HUES64 (cell line): ENCODE measurements at regions not wholly inside any gene's neighbourhood (a gene's known extent, or its start where the extent isn't known, plus 50 kb on each side); places are given as distances from the start of the nearest gene placed in this dataset.

Source experiments
- H3K27ac ChIP-seq: 2 replicates; pipeline ENCODE4 v1.7.0; 2013; ENCODE audit warnings: low read depth, low read length, inconsistent platforms
- H3K27me3 ChIP-seq: 2 replicates; pipeline ENCODE4 v1.6.1; 2013; ENCODE audit warnings: mild to moderate bottlenecking, low read length; ENCODE audit not compliant: insufficient read depth
- H3K36me3 ChIP-seq: 2 replicates; pipeline ENCODE4 v1.6.1; 2013; ENCODE audit warnings: mild to moderate bottlenecking, low read length; ENCODE audit not compliant: insufficient read depth
- H3K4me1 ChIP-seq: 2 replicates; pipeline ENCODE4 v1.6.1; 2013; ENCODE audit warnings: mild to moderate bottlenecking, low read length, moderate library complexity; ENCODE audit not compliant: insufficient read depth
- H3K4me3 ChIP-seq: 2 replicates; pipeline ENCODE4 v1.5.1; 2013; ENCODE audit warnings: mild to moderate bottlenecking, low read length, moderate library complexity
- H3K9ac ChIP-seq: 2 replicates; pipeline ENCODE4 v1.6.1; 2013; ENCODE audit warnings: mild to moderate bottlenecking, low read depth, low read length
- H3K9me3 ChIP-seq: 2 replicates; pipeline ENCODE4 v1.6.1; 2013; ENCODE audit warnings: low read depth, low read length; ENCODE audit not compliant: insufficient read depth
- WGBS: fragments of 150-250, 120-280 bp; methylation state at CpG from one replicate; pipeline ENCODE4 v1.1.7; 2013; ENCODE audit warnings: missing lambda C conversion rate; 5-methylcytosine and 5-hydroxymethylcytosine counted together

DNA sequence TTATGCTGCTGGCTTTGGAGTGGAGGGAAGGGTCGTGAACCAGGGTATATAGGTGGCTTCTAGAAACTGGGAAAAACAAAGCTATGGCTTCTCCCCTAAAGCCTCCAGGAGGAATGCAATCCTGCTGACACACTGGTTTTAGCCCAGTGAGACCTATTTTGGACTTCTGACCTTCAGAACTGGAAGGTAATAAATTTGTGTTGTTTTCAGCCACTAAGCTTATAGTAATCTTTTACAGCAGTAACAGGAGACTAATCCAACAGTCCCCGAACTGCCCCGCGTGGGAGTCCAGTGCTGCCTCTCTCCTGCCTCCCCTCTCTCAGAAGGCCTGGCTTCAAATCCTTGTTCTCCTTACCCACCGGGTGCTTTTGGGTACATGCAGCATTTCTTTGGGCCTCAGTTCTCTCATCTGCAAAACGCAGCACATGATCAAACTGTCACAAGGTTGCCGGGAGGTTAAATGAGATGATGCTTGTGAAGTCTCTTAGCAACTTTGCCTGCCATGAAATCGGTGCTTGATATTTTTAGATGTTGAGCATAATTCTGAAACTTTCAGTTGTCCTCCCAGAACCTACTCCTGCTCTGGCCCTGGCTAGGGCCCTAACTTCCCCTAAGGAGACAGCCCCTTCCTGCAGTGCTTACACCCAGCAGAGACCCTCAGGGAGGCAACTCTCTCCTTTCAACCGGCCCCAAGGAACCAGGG, 127.3 kb upstream of the BOD1 start:
- peaks cover 30% of the 10 kb centered on the region for H3K4me1 ChIP-seq
- H3K9ac ChIP-seq: no peak overlapping the region
- H3K9me3 ChIP-seq: no peaks in the 10 kb centered on the region
- 87% methylated on average over 9 of the region's 9 CpGs for WGBS
- H3K36me3 ChIP-seq: no peaks in the 10 kb centered on the region
- H3K27me3 ChIP-seq: no peaks in the 10 kb centered on the region
- H3K4me3 ChIP-seq: no peak overlapping the region
- no peak overlapping the region for H3K27ac ChIP-seq

DNA sequence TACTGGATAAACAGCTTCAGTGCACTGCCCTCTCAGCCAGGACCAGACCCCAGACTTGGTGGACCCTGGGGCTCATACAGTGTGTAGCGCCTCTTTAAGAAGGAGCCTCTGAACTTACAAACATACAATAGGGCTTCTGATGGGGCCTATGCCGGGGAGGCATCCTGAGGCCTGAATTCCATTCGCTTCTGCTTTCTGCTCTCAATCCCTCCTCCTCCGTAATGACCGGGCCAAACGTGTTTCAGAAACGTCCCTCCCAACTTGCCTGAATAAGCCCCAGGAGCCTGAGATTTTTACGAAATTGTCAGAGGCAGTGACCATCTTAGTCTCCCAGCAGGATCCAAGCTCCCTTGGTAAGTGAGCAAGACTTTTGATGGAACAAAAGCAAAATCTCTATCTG, 128.1 kb upstream of the BOD1 start:
- Histone ChIP-seq H3K4me1 (peaks cover 30% of the 10 kb centered on the region), H3K27me3 (no peaks in the 10 kb centered on the region), H3K9ac (no peak overlapping the region), H3K4me3 (peak overlapping the region; percentile 25; the same call in 1 of the 2 replicates), H3K9me3 (no peaks in the 10 kb centered on the region), H3K36me3 (no peaks in the 10 kb centered on the region), H3K27ac (peak overlapping the region; percentile 5; the same call in 1 of the 2 replicates)
- 30% methylated on average over 8 of the region's 8 CpGs for WGBS

DNA sequence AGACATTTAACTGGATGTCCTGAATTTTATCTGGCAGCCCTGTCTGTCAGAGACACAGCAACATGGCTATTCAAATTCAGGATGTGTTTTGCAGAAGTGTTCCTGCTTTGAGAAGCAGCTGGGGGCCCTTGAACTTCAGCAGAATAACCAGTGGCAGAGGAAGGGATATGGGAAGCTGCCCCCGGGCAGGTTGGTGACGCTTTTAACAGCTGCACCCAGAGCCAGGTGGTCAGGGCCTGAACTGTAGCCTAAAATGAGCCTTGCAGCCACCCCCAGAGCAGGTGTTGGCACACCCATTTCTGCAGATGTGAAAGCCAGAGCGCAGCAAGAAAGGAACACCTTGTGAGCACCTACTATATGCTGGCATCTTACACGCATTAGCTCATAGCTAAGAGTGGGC, 128.7 kb upstream of the BOD1 start:
- peak overlapping the region; percentile 55; the same call in 1 of the 2 replicates for H3K9ac ChIP-seq
- no peaks in the 10 kb centered on the region for H3K9me3 ChIP-seq
- no peaks in the 10 kb centered on the region for H3K27me3 ChIP-seq
- H3K36me3 ChIP-seq: no peaks in the 10 kb centered on the region
- H3K27ac ChIP-seq: peak overlapping the region; percentile 62; the same call in 1 of the 2 replicates
- peak overlapping the region; percentile 25 for H3K4me3 ChIP-seq
- 47% methylated on average over 4 of the region's 4 CpGs for WGBS
- peaks cover 30% of the 10 kb centered on the region for H3K4me1 ChIP-seq

DNA sequence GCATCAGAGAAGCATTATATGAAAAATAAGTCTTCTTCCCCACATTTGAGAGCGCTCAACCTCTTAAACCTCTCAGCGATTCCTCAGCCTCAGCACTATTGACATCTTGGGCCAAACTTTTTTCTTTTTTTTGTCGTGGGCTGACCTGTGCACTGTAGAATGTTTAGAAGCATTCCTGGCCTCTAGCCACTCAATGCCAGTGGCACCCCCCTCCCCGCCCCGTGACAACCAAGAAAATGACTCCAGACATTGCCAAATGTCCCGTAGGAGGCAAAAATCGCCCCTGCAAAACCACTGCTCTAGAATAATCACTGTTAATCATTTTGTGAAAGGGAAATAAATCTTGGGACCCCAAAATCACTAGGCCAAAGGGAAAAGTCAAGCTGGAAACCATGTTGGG, 129.1 kb upstream of the BOD1 start:
- peak overlapping the region; percentile 62 for H3K27ac ChIP-seq

DNA sequence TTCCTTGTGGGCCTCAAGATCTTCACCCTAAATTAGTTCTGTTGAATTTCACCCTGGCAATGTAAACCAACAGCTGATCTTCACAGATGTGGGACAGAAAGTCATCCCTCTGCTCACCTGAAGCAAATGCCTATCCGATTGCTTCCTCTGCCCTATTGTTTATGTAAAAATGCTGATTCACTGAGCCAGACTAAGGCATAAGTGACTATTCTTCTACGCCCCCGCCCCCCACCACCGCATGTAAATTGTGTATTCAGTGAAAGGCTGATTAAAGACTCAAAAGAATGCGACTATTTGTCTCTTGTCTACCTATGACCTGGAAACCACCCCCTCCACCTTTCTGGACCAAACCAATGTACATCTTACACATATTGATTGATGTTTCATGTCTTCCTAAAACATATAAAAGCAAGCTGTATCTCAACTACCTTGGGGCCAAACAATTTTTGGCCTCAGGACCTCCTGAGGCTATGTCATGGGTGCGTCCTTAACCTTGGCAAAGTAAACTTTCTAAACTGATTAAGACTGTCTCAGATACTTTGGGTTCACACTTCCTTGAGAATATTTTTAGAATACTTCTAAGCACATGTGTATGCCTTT, 129.7 kb upstream of the BOD1 start:
- Histone ChIP-seq H3K27me3 (no peaks in the 10 kb centered on the region), H3K27ac (peak overlapping the region; percentile 62), H3K4me3 (peak overlapping the region; percentile 25; the same call in 1 of the 2 replicates), H3K4me1 (peaks cover 30% of the 10 kb centered on the region), H3K36me3 (no peaks in the 10 kb centered on the region), H3K9ac (peak overlapping the region; percentile 55), H3K9me3 (no peaks in the 10 kb centered on the region)
- WGBS: 30% methylated on average over 5 of the region's 6 CpGs

More for the DNA sequence above, 129.1 kb upstream of the BOD1 start:
- no peaks in the 10 kb centered on the region for H3K36me3 ChIP-seq
- no peaks in the 10 kb centered on the region for H3K27me3 ChIP-seq
- no peaks in the 10 kb centered on the region for H3K9me3 ChIP-seq
- H3K9ac ChIP-seq: peak overlapping the region; percentile 55
- peaks cover 30% of the 10 kb centered on the region for H3K4me1 ChIP-seq
- WGBS: 59% methylated on average over 7 of the region's 7 CpGs
- H3K4me3 ChIP-seq: peak overlapping the region; percentile 25

DNA sequence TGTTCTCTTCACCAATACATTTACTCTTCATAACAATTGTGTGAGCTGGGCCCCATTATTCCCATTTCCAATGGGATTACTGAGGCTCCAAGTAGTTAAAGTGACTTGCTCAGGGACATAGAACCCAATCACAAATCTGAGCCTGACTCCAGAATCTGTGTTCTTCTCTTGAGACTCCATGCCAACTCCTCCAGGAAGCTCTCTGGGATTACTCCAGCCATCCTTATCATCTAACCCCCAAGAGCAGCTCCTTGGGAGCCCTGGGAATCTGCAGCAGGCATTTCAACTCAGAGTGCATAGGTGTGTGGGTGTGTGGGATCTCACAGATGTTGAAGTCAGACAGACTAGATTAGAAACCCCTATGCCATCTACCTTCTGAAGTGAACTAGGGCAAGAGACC, 131.4 kb upstream of the BOD1 start:
- Histone ChIP-seq H3K9ac (no peak overlapping the region), H3K9me3 (no peaks in the 10 kb centered on the region), H3K36me3 (no peaks in the 10 kb centered on the region), H3K4me3 (no peak overlapping the region), H3K27me3 (no peaks in the 10 kb centered on the region), H3K27ac (no peak overlapping the region), H3K4me1 (peaks cover 32% of the 10 kb centered on the region)

DNA sequence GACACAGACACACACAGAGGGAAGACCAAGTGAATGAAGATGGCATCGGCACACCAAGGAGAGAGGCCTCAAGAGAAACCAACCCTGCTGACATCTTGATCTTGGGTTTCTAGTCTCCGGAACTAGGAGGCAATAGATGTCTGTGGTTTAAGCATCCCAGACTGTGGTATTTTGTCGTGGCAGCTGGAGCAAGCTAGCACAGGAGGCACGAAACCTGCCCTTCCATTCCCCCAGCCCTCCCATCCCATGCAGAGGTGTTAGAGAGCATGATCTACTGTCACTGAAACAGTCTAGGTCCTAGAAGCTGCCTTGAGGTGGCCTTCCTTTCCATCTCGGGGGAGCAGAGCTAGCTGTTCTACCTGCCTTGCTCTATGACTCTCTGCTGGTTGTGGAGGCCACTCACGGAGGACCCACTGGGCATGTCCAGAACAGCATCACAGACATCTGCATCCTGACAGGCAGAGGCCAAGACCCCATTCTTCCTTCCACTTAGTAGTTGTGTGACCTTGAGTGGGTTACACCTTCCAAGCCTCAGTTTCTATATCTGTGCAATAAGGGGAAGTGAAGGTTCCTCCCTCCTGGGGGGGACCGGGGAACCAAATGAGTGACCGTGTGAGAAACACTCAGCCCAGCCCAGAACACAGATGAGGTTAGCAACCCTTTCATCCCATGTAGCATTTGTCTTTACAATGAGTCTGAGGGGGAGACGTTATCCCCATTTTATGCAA, 134.3 kb upstream of the BOD1 start:
- Histone ChIP-seq H3K4me3 (no peak overlapping the region), H3K4me1 (peaks cover 22% of the 10 kb centered on the region), H3K36me3 (no peaks in the 10 kb centered on the region), H3K27me3 (no peaks in the 10 kb centered on the region), H3K27ac (no peak overlapping the region), H3K9me3 (no peaks in the 10 kb centered on the region), H3K9ac (no peak overlapping the region)
- 92% methylated on average over 9 of the region's 9 CpGs for WGBS

DNA sequence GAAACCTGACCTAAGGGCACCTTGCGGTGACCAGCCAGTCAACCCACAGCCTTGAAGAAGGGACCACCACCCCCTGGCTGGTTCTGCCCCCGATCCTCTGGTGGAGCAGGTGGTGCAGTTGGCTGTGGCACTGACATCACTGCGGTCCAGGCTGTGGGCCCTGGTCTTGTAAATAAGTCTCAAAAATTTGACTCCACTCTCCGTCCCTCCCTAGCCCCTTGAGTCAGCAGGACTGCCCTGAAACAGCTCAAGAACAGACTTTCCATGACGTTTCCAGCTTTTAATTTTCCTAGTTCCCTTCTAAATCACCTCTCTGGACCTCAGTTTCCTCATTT, 134.8 kb upstream of the BOD1 start:
- no peaks in the 10 kb centered on the region for H3K36me3 ChIP-seq
- no peaks in the 10 kb centered on the region for H3K9me3 ChIP-seq
- H3K9ac ChIP-seq: no peak overlapping the region
- peaks cover 17% of the 10 kb centered on the region for H3K4me1 ChIP-seq
- WGBS: 85% methylated on average over 5 of the region's 5 CpGs
- no peak overlapping the region for H3K4me3 ChIP-seq
- H3K27ac ChIP-seq: no peak overlapping the region
- H3K27me3 ChIP-seq: no peaks in the 10 kb centered on the region

DNA sequence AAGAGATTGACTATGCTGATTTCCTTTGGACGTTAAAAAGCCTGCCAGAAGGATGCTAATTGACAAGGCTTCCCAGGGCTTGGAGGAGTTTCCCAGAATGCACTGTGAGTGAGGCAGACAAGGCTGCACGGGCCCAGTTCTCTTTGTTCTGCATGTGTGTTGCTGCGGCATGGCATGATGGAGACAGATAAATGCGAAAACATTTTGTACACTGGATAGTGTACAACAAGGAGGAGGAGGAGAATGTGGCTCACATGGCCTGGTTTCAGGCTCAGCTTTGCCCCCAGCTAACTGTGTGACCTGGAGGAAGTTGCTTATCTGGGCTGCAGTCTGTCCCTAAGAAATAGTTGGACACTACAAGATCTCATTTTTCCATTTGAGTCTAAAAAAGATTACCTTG, 135.5 kb upstream of the CPEB4 start:
- no peak overlapping the region for H3K27ac ChIP-seq
- H3K9ac ChIP-seq: no peak overlapping the region
- H3K27me3 ChIP-seq: no peaks in the 10 kb centered on the region
- no peak overlapping the region for H3K4me3 ChIP-seq
- WGBS: 93% methylated on average over 4 of the region's 4 CpGs
- H3K36me3 ChIP-seq: no peaks in the 10 kb centered on the region
- peaks cover 13% of the 10 kb centered on the region for H3K4me1 ChIP-seq
- no peaks in the 10 kb centered on the region for H3K9me3 ChIP-seq

DNA sequence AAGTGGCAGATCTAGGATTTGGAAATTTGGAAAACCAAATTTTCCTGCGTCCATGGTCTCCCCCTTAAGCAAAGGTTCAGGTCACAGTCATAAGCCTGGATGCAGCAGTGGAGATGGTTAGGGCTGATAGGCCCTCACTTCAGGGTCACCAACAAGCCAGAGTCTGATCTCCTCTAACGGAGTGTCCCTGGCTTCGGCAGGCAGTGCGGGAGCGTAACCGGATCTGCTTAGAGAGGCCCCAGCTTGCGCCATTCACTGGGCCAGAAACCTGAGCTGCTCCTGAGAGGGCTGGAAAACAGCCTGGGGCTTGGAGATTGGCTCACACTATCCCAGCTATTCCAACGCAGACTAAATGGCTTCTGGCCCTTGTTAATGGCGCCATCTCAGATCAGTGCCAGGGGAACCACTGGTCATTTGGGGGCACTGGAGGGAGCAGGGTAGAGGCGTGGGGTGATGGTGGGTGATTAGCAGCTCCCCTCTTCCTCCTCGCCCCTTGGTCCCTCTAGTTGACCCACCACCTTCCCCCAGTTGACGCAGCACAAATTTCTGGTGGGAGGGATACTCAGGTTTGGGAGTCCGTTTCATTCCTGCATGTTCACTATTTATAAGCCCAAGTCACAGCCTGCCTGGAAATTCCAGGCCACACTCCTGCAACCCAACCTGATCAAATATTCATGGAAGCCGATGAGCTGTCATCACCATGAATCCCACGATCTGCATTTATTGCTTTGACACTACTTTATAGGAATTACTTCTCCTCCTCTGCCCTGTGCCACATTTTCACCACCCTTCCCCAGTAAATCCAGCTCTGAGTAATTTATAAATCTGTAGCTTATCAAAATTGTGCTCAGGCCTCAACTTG, 134.6 kb upstream of the CPEB4 start:
- no peaks in the 10 kb centered on the region for H3K27me3 ChIP-seq
- H3K4me3 ChIP-seq: no peak overlapping the region
- no peak overlapping the region for H3K9ac ChIP-seq
- H3K9me3 ChIP-seq: no peaks in the 10 kb centered on the region
- H3K36me3 ChIP-seq: no peaks in the 10 kb centered on the region
- 57% methylated on average over 14 of the region's 15 CpGs for WGBS
- H3K27ac ChIP-seq: no peak overlapping the region
- peaks cover 13% of the 10 kb centered on the region for H3K4me1 ChIP-seq

DNA sequence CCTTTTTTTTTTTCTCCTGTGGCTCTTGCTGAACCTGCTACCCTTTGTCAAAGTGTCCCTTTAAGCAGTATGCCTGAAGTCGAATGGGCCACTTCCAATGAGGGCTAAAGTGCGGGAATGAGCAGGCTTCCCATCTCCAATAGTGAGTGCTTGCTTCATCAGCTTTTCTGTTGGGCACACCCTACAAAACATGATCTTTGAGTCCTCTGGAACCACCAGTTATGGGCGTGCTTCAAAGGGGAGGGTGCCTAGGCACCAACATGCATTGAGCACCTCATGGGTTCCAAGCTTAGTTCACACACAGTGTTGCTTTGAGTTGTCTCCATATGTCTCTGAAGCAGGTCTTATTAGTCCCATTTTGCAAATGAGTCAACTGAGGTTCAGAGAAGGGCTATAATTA, 132.8 kb upstream of the CPEB4 start:
- H3K27me3 ChIP-seq: no peaks in the 10 kb centered on the region
- no peaks in the 10 kb centered on the region for H3K9me3 ChIP-seq
- H3K9ac ChIP-seq: no peak overlapping the region
- no peak overlapping the region for H3K4me3 ChIP-seq
- H3K36me3 ChIP-seq: no peaks in the 10 kb centered on the region
- WGBS: 92% methylated on average over 3 of the region's 3 CpGs
- H3K4me1 ChIP-seq: peaks cover 13% of the 10 kb centered on the region
- H3K27ac ChIP-seq: no peak overlapping the region
